ENCODE measurements at regions not wholly inside any gene's neighbourhood (a gene's known extent, or its start where the extent isn't known, plus 50 kb on each side); places are given as distances from the start of the nearest gene placed in this dataset.

GRCh38 chr5:164097749-164098148 is 592.3 kb downstream of the MAT2B start:
- no CpG with 5 or more reads among the region's 4 CpGs for WGBS
- no peak overlapping the region for H2BK12ac ChIP-seq (ENCODE audit: low read length in 2 of 2)
- no peak overlapping the region for H2AFZ ChIP-seq (ENCODE audit: low read depth, low read length)
- no peak overlapping the region for H3K18ac ChIP-seq (ENCODE audit: low read depth in 1 of 2, low read length in 2 of 2)
- no peak overlapping the region for H3K4me2 ChIP-seq (ENCODE audit: low read length, poor library complexity, severe bottlenecking)
- no peaks in the 10 kb centered on the region for H3K9me3 ChIP-seq (ENCODE audit: control insufficient read depth, low read length)
- H3K36me3 ChIP-seq (ENCODE audit: control insufficient read depth in 1 of 2, insufficient read depth in 2 of 2, low read depth in 1 of 2, low read length in 2 of 2): no peaks in the 10 kb centered on the region
- H2BK120ac ChIP-seq (ENCODE audit: low read depth, low read length): no peak overlapping the region
- no peak overlapping the region for H2AK5ac ChIP-seq (ENCODE audit: low read length, severe bottlenecking)
- no peak overlapping the region for H3K27ac ChIP-seq (ENCODE audit: low read length, poor library complexity, severe bottlenecking)
- H3K4me1 ChIP-seq (ENCODE audit: control insufficient read depth, insufficient read depth, low read depth, low read length): no peaks in the 10 kb centered on the region
- no peak overlapping the region for H3K9ac ChIP-seq (ENCODE audit: low read length)
- no peak for DNase-seq
- H3K23ac ChIP-seq (ENCODE audit: low read length in 2 of 2): no peak overlapping the region
- H3K4ac ChIP-seq (ENCODE audit: low read depth in 1 of 2, low read length in 2 of 2): no peak overlapping the region
- H3K79me1 ChIP-seq (replicated peaks; ENCODE audit: low read length, poor library complexity, severe bottlenecking): no peaks in the 10 kb centered on the region
- H2BK15ac ChIP-seq (ENCODE audit: low read depth, poor library complexity, severe bottlenecking): no peak overlapping the region
- H2BK5ac ChIP-seq (ENCODE audit: low read depth, low read length, poor library complexity, severe bottlenecking): no peak overlapping the region
- H4K8ac ChIP-seq (ENCODE audit: low read length): no peak overlapping the region
- no peak overlapping the region for H4K91ac ChIP-seq (ENCODE audit: low read length)
- H3K14ac ChIP-seq (ENCODE audit: low read length in 2 of 2): no peak overlapping the region
- H3K27me3 ChIP-seq (ENCODE audit: control insufficient read depth in 1 of 2, insufficient read depth in 1 of 2, low read length in 2 of 2): no peaks in the 10 kb centered on the region
- H3K4me3 ChIP-seq (ENCODE audit: insufficient read depth in 1 of 2, low read depth in 1 of 2, low read length in 2 of 2): no peak overlapping the region

- Histone ChIP-seq H4K91ac (ENCODE audit: low read length) (no peak overlapping the region), H3K9me3 (ENCODE audit: control insufficient read depth, low read length) (no peaks in the 10 kb centered on the region), H3K36me3 (ENCODE audit: control insufficient read depth in 1 of 2, insufficient read depth in 2 of 2, low read depth in 1 of 2, low read length in 2 of 2) (no peaks in the 10 kb centered on the region), H2BK120ac (ENCODE audit: low read depth, low read length) (no peak overlapping the region), H2BK15ac (ENCODE audit: low read depth, poor library complexity, severe bottlenecking) (no peak overlapping the region), H3K9ac (ENCODE audit: low read length) (no peak overlapping the region), H4K8ac (ENCODE audit: low read length) (no peak overlapping the region), H3K27me3 (ENCODE audit: control insufficient read depth in 1 of 2, insufficient read depth in 1 of 2, low read length in 2 of 2) (no peaks in the 10 kb centered on the region), H2BK12ac (ENCODE audit: low read length in 2 of 2) (no peak overlapping the region), H3K79me1 (replicated peaks; ENCODE audit: low read length, poor library complexity, severe bottlenecking) (no peaks in the 10 kb centered on the region), H2BK5ac (ENCODE audit: low read depth, low read length, poor library complexity, severe bottlenecking) (no peak overlapping the region), H3K27ac (ENCODE audit: low read length, poor library complexity, severe bottlenecking) (no peak overlapping the region), H3K18ac (ENCODE audit: low read depth in 1 of 2, low read length in 2 of 2) (no peak overlapping the region), H2AFZ (ENCODE audit: low read depth, low read length) (no peak overlapping the region), H3K23ac (ENCODE audit: low read length in 2 of 2) (no peak overlapping the region), H2AK5ac (ENCODE audit: low read length, severe bottlenecking) (no peak overlapping the region), H3K4me1 (ENCODE audit: control insufficient read depth, insufficient read depth, low read depth, low read length) (no peaks in the 10 kb centered on the region), H3K4me3 (ENCODE audit: insufficient read depth in 1 of 2, low read depth in 1 of 2, low read length in 2 of 2) (no peak overlapping the region), H3K4me2 (ENCODE audit: low read length, poor library complexity, severe bottlenecking) (no peak overlapping the region), H3K4ac (ENCODE audit: low read depth in 1 of 2, low read length in 2 of 2) (no peak overlapping the region), H3K14ac (ENCODE audit: low read length in 2 of 2) (no peak overlapping the region)
- no CpG with 5 or more reads among the region's 1 CpG for WGBS
- DNase-seq: peak; percentile 2
These were observed 593.1 kb downstream of the MAT2B start for GRCh38 chr5:164098531-164098930.

GRCh38 chr5:164098979-164099378 is 593.6 kb downstream of the MAT2B start:
- Histone ChIP-seq H3K4me3 (ENCODE audit: insufficient read depth in 1 of 2, low read depth in 1 of 2, low read length in 2 of 2) (no peak overlapping the region), H3K4me2 (ENCODE audit: low read length, poor library complexity, severe bottlenecking) (no peak overlapping the region), H2BK120ac (ENCODE audit: low read depth, low read length) (no peak overlapping the region), H2BK5ac (ENCODE audit: low read depth, low read length, poor library complexity, severe bottlenecking) (no peak overlapping the region), H3K9ac (ENCODE audit: low read length) (no peak overlapping the region), H2AK5ac (ENCODE audit: low read length, severe bottlenecking) (no peak overlapping the region), H3K14ac (ENCODE audit: low read length in 2 of 2) (no peak overlapping the region), H4K8ac (ENCODE audit: low read length) (no peak overlapping the region), H3K27ac (ENCODE audit: low read length, poor library complexity, severe bottlenecking) (no peak overlapping the region), H2BK12ac (ENCODE audit: low read length in 2 of 2) (no peak overlapping the region), H3K18ac (ENCODE audit: low read depth in 1 of 2, low read length in 2 of 2) (no peak overlapping the region), H2BK15ac (ENCODE audit: low read depth, poor library complexity, severe bottlenecking) (no peak overlapping the region), H3K79me1 (replicated peaks; ENCODE audit: low read length, poor library complexity, severe bottlenecking) (no peaks in the 10 kb centered on the region), H2AFZ (ENCODE audit: low read depth, low read length) (no peak overlapping the region), H3K4ac (ENCODE audit: low read depth in 1 of 2, low read length in 2 of 2) (no peak overlapping the region), H3K4me1 (ENCODE audit: control insufficient read depth, insufficient read depth, low read depth, low read length) (no peaks in the 10 kb centered on the region), H3K27me3 (ENCODE audit: control insufficient read depth in 1 of 2, insufficient read depth in 1 of 2, low read length in 2 of 2) (no peaks in the 10 kb centered on the region), H4K91ac (ENCODE audit: low read length) (no peak overlapping the region), H3K23ac (ENCODE audit: low read length in 2 of 2) (no peak overlapping the region), H3K36me3 (ENCODE audit: control insufficient read depth in 1 of 2, insufficient read depth in 2 of 2, low read depth in 1 of 2, low read length in 2 of 2) (no peaks in the 10 kb centered on the region), H3K9me3 (ENCODE audit: control insufficient read depth, low read length) (peaks cover under 1% of the 10 kb centered on the region)
- DNase-seq: no peak
- WGBS: 78% methylated on average over 6 of the region's 6 CpGs

GRCh38 chr5:164115420-164115819 is 610.0 kb downstream of the MAT2B start:
- Histone ChIP-seq H3K36me3 (ENCODE audit: control insufficient read depth in 1 of 2, insufficient read depth in 2 of 2, low read depth in 1 of 2, low read length in 2 of 2) (no peaks in the 10 kb centered on the region), H2BK5ac (ENCODE audit: low read depth, low read length, poor library complexity, severe bottlenecking) (no peak overlapping the region), H2BK15ac (ENCODE audit: low read depth, poor library complexity, severe bottlenecking) (no peak overlapping the region), H2BK12ac (ENCODE audit: low read length in 2 of 2) (no peak overlapping the region), H3K9me3 (ENCODE audit: control insufficient read depth, low read length) (peaks cover 8% of the 10 kb centered on the region), H4K8ac (ENCODE audit: low read length) (no peak overlapping the region), H3K18ac (ENCODE audit: low read depth in 1 of 2, low read length in 2 of 2) (no peak overlapping the region), H3K14ac (ENCODE audit: low read length in 2 of 2) (no peak overlapping the region), H3K27me3 (ENCODE audit: control insufficient read depth in 1 of 2, insufficient read depth in 1 of 2, low read length in 2 of 2) (no peaks in the 10 kb centered on the region), H3K4me2 (ENCODE audit: low read length, poor library complexity, severe bottlenecking) (no peak overlapping the region), H3K23ac (ENCODE audit: low read length in 2 of 2) (no peak overlapping the region), H3K4me1 (ENCODE audit: control insufficient read depth, insufficient read depth, low read depth, low read length) (no peaks in the 10 kb centered on the region), H3K4me3 (ENCODE audit: insufficient read depth in 1 of 2, low read depth in 1 of 2, low read length in 2 of 2) (no peak overlapping the region), H3K27ac (ENCODE audit: low read length, poor library complexity, severe bottlenecking) (no peak overlapping the region), H3K9ac (ENCODE audit: low read length) (no peak overlapping the region), H3K79me1 (replicated peaks; ENCODE audit: low read length, poor library complexity, severe bottlenecking) (no peaks in the 10 kb centered on the region), H2BK120ac (ENCODE audit: low read depth, low read length) (no peak overlapping the region), H2AK5ac (ENCODE audit: low read length, severe bottlenecking) (no peak overlapping the region), H3K4ac (ENCODE audit: low read depth in 1 of 2, low read length in 2 of 2) (no peak overlapping the region), H2AFZ (ENCODE audit: low read depth, low read length) (no peak overlapping the region), H4K91ac (ENCODE audit: low read length) (no peak overlapping the region)
- WGBS: no CpG with 5 or more reads among the region's 2 CpGs
- no peak for DNase-seq
